H1 (cell line): ENCODE measurements at regions not wholly inside any gene's neighbourhood (a gene's known extent, or its start where the extent isn't known, plus 50 kb on each side); places are given as distances from the start of the nearest gene placed in this dataset.

Source experiments
- CTCF ChIA-PET: fragments of 300-600 bp; sonication (Branson Sonifier 250); formaldehyde crosslinking; loops from one replicate; lab custom pipeline; 2021; ENCODE audit not compliant: partially characterized antibody; lab: Charles Lee
- POLR2A ChIA-PET: fragments of 300-600 bp; sonication (Branson Sonifier 250); formaldehyde crosslinking; loops from one replicate; lab custom pipeline; 2021; ENCODE audit warnings: inconsistent platforms; ENCODE audit not compliant: partially characterized antibody; lab: Charles Lee
- DNase-seq, 2 experiments: peaks; one replicate each; pipeline versions ENCODE4 v3.0.0 to v3.0.0-alpha.2; 2010 to 2022; ENCODE audit warnings: low spot score in 2 of 2, low read depth in 1 of 2, mixed read lengths in 1 of 2
- FAIRE-seq: peaks from 2 replicates; lab custom pipeline; 2011; peaks lifted over from hg19 to GRCh38; lab: Jason Lieb, UNC
- H2AFZ ChIP-seq: 2 replicates; pipeline ENCODE4 v1.8.1; 2012; ENCODE audit warnings: low read length, inconsistent platforms
- H2AK5ac ChIP-seq: 2 replicates; pipeline ENCODE4 v1.6.1; 2013; ENCODE audit warnings: low read depth, low read length
- H2BK120ac ChIP-seq: replicated peaks from 2 replicates; pipeline ENCODE3; 2013; ENCODE audit warnings: low read depth, low read length, inconsistent platforms
- H2BK12ac ChIP-seq: 2 replicates; pipeline ENCODE4 v1.6.1; 2013; ENCODE audit warnings: low read depth, low read length
- H2BK15ac ChIP-seq: 2 replicates; pipeline ENCODE4 v1.6.1; 2013; ENCODE audit warnings: low read length
- H2BK20ac ChIP-seq: 2 replicates; pipeline ENCODE4 v1.6.1; 2013; ENCODE audit warnings: low read length
- H2BK5ac ChIP-seq: 2 replicates; pipeline ENCODE4 v1.6.1; 2013; ENCODE audit warnings: low read depth, low read length
- H3K14ac ChIP-seq: 2 replicates; pipeline ENCODE4 v1.6.1; 2013; ENCODE audit warnings: inconsistent platforms; ENCODE audit not compliant: insufficient read length
- H3K18ac ChIP-seq: 2 replicates; pipeline ENCODE4 v1.6.1; 2013; ENCODE audit warnings: low read length; ENCODE audit errors: extremely low read depth
- H3K23ac ChIP-seq: 2 replicates; pipeline ENCODE4 v1.6.1; 2013; ENCODE audit warnings: inconsistent platforms; ENCODE audit not compliant: insufficient read length
- H3K23me2 ChIP-seq: 2 replicates; pipeline ENCODE4 v1.6.1; 2013; ENCODE audit warnings: low read depth, low read length
- H3K27ac ChIP-seq: 2 replicates; pipeline ENCODE4 v1.6.1; 2011; ENCODE audit warnings: low read depth, low read length, inconsistent platforms
- H3K27me3 ChIP-seq, 4 experiments: replicated peaks in 1 of 4; 1 replicate in 1 of 4; 2 replicates in 3 of 4; pipeline versions ENCODE4 v1.6.1 to v1.8.1; 2011 to 2013; ENCODE audit warnings: low read length in 3 of 4, mild to moderate bottlenecking in 3 of 4, inconsistent platforms in 2 of 4, mixed read lengths in 2 of 4, moderate library complexity in 1 of 4; ENCODE audit not compliant: control insufficient read depth in 3 of 4, insufficient read depth in 3 of 4; ENCODE audit errors: extremely low read depth in 1 of 4
- H3K36me3 ChIP-seq, 4 experiments: 2 replicates each; pipeline versions ENCODE4 v1.6.1 to v1.8.1; 2011 to 2013; ENCODE audit warnings: mild to moderate bottlenecking in 4 of 4, low read length in 3 of 4, moderate library complexity in 2 of 4, control low read depth in 1 of 4, inconsistent platforms in 1 of 4; ENCODE audit not compliant: insufficient read depth in 4 of 4, control insufficient read depth in 2 of 4
- H3K4ac ChIP-seq: replicated peaks from 2 replicates; pipeline ENCODE3; 2013; ENCODE audit warnings: low read length, low read depth, mixed read lengths, inconsistent platforms; ENCODE audit not compliant: insufficient read length
- H3K4me1 ChIP-seq, 4 experiments: replicated peaks in 1 of 4; 1 replicate in 1 of 4; 2 replicates in 3 of 4; pipeline versions ENCODE4 v1.6.1 to v1.8.1; 2011 to 2013; ENCODE audit warnings: low read length in 3 of 4, inconsistent platforms in 2 of 4, mixed read lengths in 1 of 4; ENCODE audit not compliant: insufficient read depth in 4 of 4, control insufficient read depth in 3 of 4
- H3K4me2 ChIP-seq, 2 experiments: 2 replicates each; pipeline versions ENCODE4 v1.6.1 to v1.8.1; 2011 to 2013; ENCODE audit warnings: low read depth in 2 of 2, low read length in 2 of 2, control low read depth in 1 of 2, inconsistent platforms in 1 of 2, mild to moderate bottlenecking in 1 of 2; ENCODE audit not compliant: insufficient read depth in 1 of 2
- H3K4me3 ChIP-seq, 4 experiments: fragments of 200-600, 300-600 bp in 1 of 4; sonication (generic), shearing (Covaris generic), sonication (Bioruptor Twin) in 1 of 4; 2 replicates each; pipeline versions ENCODE4 v1.5.1 to v1.8.1; 2011 to 2016; ENCODE audit warnings: low read length in 4 of 4, low read depth in 3 of 4, control low read depth in 2 of 4, inconsistent platforms in 2 of 4, mild to moderate bottlenecking in 2 of 4, mixed read lengths in 1 of 4, moderate library complexity in 1 of 4; ENCODE audit not compliant: insufficient read depth in 2 of 4; ENCODE audit errors: extremely low read depth in 1 of 4
- H3K56ac ChIP-seq: replicated peaks from 2 replicates; pipeline ENCODE3; 2013; ENCODE audit warnings: low read depth, mild to moderate bottlenecking, mixed read lengths, low read length, inconsistent platforms; ENCODE audit not compliant: insufficient read length
- H3K79me1 ChIP-seq: 2 replicates; pipeline ENCODE4 v1.6.1; 2013; ENCODE audit warnings: low read depth, low read length, control low read depth
- H3K79me2 ChIP-seq, 2 experiments: 2 replicates each; pipeline versions ENCODE4 v1.6.1 to v1.8.1; 2012 to 2013; ENCODE audit warnings: low read length in 2 of 2, mild to moderate bottlenecking in 2 of 2, inconsistent platforms in 1 of 2; ENCODE audit not compliant: insufficient read depth in 2 of 2, control insufficient read depth in 1 of 2
- H3K9ac ChIP-seq, 4 experiments: replicated peaks in 1 of 4; 1 replicate in 1 of 4; 2 replicates in 3 of 4; pipeline versions ENCODE4 v1.6.1 to v1.8.1; 2011 to 2013; ENCODE audit warnings: low read depth in 3 of 4, low read length in 3 of 4, control low read depth in 2 of 4, mild to moderate bottlenecking in 2 of 4, moderate library complexity in 2 of 4, inconsistent platforms in 1 of 4; ENCODE audit errors: extremely low read depth in 1 of 4
- H3K9me3 ChIP-seq, 2 experiments: 2 replicates each; pipeline versions ENCODE4 v1.6.1 to v1.8.1; 2012 to 2013; ENCODE audit warnings: mild to moderate bottlenecking in 2 of 2, moderate library complexity in 2 of 2, control low read depth in 1 of 2, inconsistent platforms in 1 of 2, low read depth in 1 of 2, low read length in 1 of 2, mixed read lengths in 1 of 2; ENCODE audit not compliant: insufficient read depth in 2 of 2
- H4K20me1 ChIP-seq, 2 experiments: replicated peaks in 1 of 2; 2 replicates each; pipeline versions ENCODE3 to v1.8.1; 2011 to 2013; ENCODE audit warnings: inconsistent platforms in 2 of 2, low read length in 2 of 2, mild to moderate bottlenecking in 1 of 2; ENCODE audit not compliant: insufficient read depth in 2 of 2, control insufficient read depth in 1 of 2
- H4K5ac ChIP-seq: 2 replicates; pipeline ENCODE4 v1.6.1; 2013; ENCODE audit warnings: low read length, low read depth, mixed read lengths, inconsistent platforms; ENCODE audit not compliant: insufficient read length
- H4K8ac ChIP-seq: 2 replicates; pipeline ENCODE4 v1.8.0; 2013; ENCODE audit warnings: mild to moderate bottlenecking, moderate library complexity, low read length, inconsistent platforms; ENCODE audit not compliant: insufficient read depth; ENCODE audit errors: extremely low read depth
- H4K91ac ChIP-seq: replicated peaks from 2 replicates; pipeline ENCODE3; 2013; ENCODE audit warnings: low read length, mixed read lengths, inconsistent platforms; ENCODE audit not compliant: insufficient read length
- CTBP2 ChIP-seq: IDR thresholded peaks from 2 replicates; pipeline ENCODE4 v1.7.0; 2011; ENCODE audit warnings: borderline replicate concordance, mild to moderate bottlenecking, moderate library complexity, mixed read lengths, low read length; ENCODE audit not compliant: insufficient read depth, insufficient read length
- EP300 ChIP-seq, 2 experiments: IDR thresholded peaks; 1 replicate in 1 of 2; 2 replicates in 1 of 2; pipeline ENCODE4 v1.6.1; 2011 to 2012; ENCODE audit warnings: low read depth in 2 of 2, low read length in 2 of 2, mild to moderate bottlenecking in 2 of 2, borderline replicate concordance in 1 of 2, inconsistent platforms in 1 of 2, moderate library complexity in 1 of 2
- EZH2 ChIP-seq: fragments of 200-600 bp; sonication (generic); IDR thresholded peaks from 2 replicates; pipeline ENCODE4 v1.7.1; 2012; ENCODE audit warnings: low read depth, mild to moderate bottlenecking, moderate library complexity, low read length, inconsistent platforms; ENCODE audit not compliant: severe bottlenecking
- JUN ChIP-seq: IDR thresholded peaks from 2 replicates; pipeline ENCODE4 v1.6.1; 2011; ENCODE audit warnings: low read depth, mild to moderate bottlenecking, improper control_type of control experiment, low read length
- MAFK ChIP-seq: IDR thresholded peaks from 2 replicates; pipeline ENCODE4 v1.6.1; 2012; ENCODE audit warnings: low read depth, mild to moderate bottlenecking, improper control_type of control experiment, low read length
- NRF1 ChIP-seq: IDR thresholded peaks from 2 replicates; pipeline ENCODE4 v1.6.1; 2011; ENCODE audit warnings: mild to moderate bottlenecking, low read depth, low read length, improper control_type of control experiment
- PHF8 ChIP-seq: fragments of 200-600 bp; sonication (generic); conservative IDR thresholded peaks from 2 replicates; pipeline ENCODE4 v1.7.1; 2012; ENCODE audit warnings: low read depth, mild to moderate bottlenecking, inconsistent platforms, low read length, moderate library complexity
- RNF2 ChIP-seq: fragments of 200-900, 300-1000 bp; sonication (generic); IDR thresholded peaks from 2 replicates; pipeline ENCODE4 v1.7.1; 2016; ENCODE audit warnings: borderline replicate concordance, low read depth, mild to moderate bottlenecking, antibody characterized with exemption, low read length; ENCODE audit not compliant: poor library complexity, severe bottlenecking; ENCODE audit errors: missing control alignments
- SAP30 ChIP-seq: fragments of 300-600 bp; sonication (generic); IDR thresholded peaks from 2 replicates; pipeline ENCODE4 v1.7.1; 2012; ENCODE audit warnings: low read length, moderate library complexity, mild to moderate bottlenecking, inconsistent platforms; ENCODE audit not compliant: insufficient read depth, insufficient replicate concordance
- SIRT6 ChIP-seq: IDR thresholded peaks from one replicate; pipeline ENCODE4 v1.7.1; 2012; ENCODE audit warnings: low read length, inconsistent platforms
- SIX5 ChIP-seq: IDR thresholded peaks from 2 replicates; pipeline ENCODE4 v1.6.1; 2011; ENCODE audit warnings: mild to moderate bottlenecking, low read depth, low read length
- SRF ChIP-seq: IDR thresholded peaks from 2 replicates; pipeline ENCODE4 v1.6.1; 2011; ENCODE audit warnings: mild to moderate bottlenecking, low read depth, low read length, moderate library complexity
- SUZ12 ChIP-seq: fragments of 200-600 bp; sonication (generic); IDR thresholded peaks from 2 replicates; pipeline ENCODE4 v1.6.1; 2012; ENCODE audit warnings: mild to moderate bottlenecking, inconsistent platforms, low read length, moderate library complexity, mixed read lengths
- YY1 ChIP-seq: IDR thresholded peaks from 2 replicates; pipeline ENCODE4 v1.6.1; 2011; ENCODE audit warnings: low read depth, mild to moderate bottlenecking, low read length
- ZNF274 ChIP-seq: IDR thresholded peaks from 2 replicates; pipeline ENCODE4 v1.7.0; 2012; ENCODE audit warnings: low read length, borderline replicate concordance; ENCODE audit errors: extremely low read depth
- WGBS, 2 experiments: shearing (Covaris generic) in 1 of 2; methylation state at CpG; one replicate each; pipeline versions ENCODE4 v1.1.6 to v1.1.7; 2013 to 2015; ENCODE audit warnings: low lambda C conversion rate in 2 of 2, mixed read lengths in 2 of 2, inconsistent platforms in 1 of 2, low coverage in 1 of 2, missing lambda C conversion rate in 1 of 2; ENCODE audit not compliant: insufficient replicate concordance in 2 of 2, insufficient coverage in 1 of 2, insufficient read length in 1 of 2; ENCODE audit errors: extremely low coverage in 1 of 2, missing lambda C conversion rate in 1 of 2; 5-methylcytosine and 5-hydroxymethylcytosine counted together

DNA sequence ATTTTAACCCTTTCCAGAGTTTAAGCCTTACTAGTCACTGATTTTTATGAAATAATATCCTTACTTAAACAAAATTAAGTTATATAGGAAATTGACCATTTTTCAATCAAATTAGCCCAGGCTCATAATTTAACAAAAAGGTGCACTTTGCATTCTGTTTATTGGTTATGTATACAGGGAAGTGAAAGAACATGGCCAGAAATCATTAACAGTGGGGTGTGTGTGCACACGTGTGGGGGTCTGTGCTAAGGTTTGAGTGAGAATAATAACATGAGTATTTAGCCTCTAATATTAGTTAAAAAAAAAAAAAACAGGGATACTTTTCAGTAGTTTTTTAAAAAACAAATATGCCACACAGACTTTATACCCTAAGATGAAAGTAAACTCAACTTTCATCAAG, 510.5 kb upstream of the PFKP start:
- FAIRE-seq: no peak
- Histone ChIP-seq H2BK120ac (no peak overlapping the region), H3K79me2 (no peaks in the 10 kb centered on the region)
- no peak for TF ChIP-seq MAFK
- TF ChIP-seq JUN: no peak
- no peak for TF ChIP-seq YY1
- no peak for TF ChIP-seq SIX5
- TF ChIP-seq EZH2: no peak
- TF ChIP-seq ZNF274: no peak
- no peak for TF ChIP-seq SIRT6
- TF ChIP-seq EP300 (IDR thresholded peaks at IDR 0.05; ENCODE audit: borderline replicate concordance in 1 of 2, low read depth in 2 of 2, low read length in 2 of 2): no peak
- TF ChIP-seq NRF1: no peak
- no peak for TF ChIP-seq PHF8
- TF ChIP-seq SUZ12: no peak
- TF ChIP-seq SRF: no peak
- no peak for TF ChIP-seq RNF2
- TF ChIP-seq CTBP2: no peak
- TF ChIP-seq SAP30: no peak

More for the DNA sequence above, 510.5 kb upstream of the PFKP start:
- Histone ChIP-seq H4K8ac (no peak overlapping the region), H4K5ac (no peak overlapping the region), H2BK15ac (no peak overlapping the region), H3K4ac (no peak overlapping the region), H3K4me1 (no peaks in the 10 kb centered on the region), H3K4me3 (no peak overlapping the region), H3K36me3 (no peaks in the 10 kb centered on the region), H4K91ac (no peak overlapping the region), H3K23ac (no peak overlapping the region), H2BK12ac (no peak overlapping the region), H3K23me2 (no peaks in the 10 kb centered on the region), H2AK5ac (no peak overlapping the region), H3K14ac (no peak overlapping the region), H3K9ac (no peak overlapping the region), H3K27me3 (no peaks in the 10 kb centered on the region), H3K56ac (no peak overlapping the region), H3K9me3 (no peaks in the 10 kb centered on the region), H3K4me2 (no peak overlapping the region), H3K27ac (no peak overlapping the region), H2AFZ (no peak overlapping the region), H3K18ac (no peak overlapping the region), H2BK20ac (no peak overlapping the region), H3K79me1 (no peaks in the 10 kb centered on the region), H2BK5ac (no peak overlapping the region), H4K20me1 (no peaks in the 10 kb centered on the region)
- no peak for DNase-seq
- 96% methylated on average over 1 of the region's 1 CpG; no CpG with 5 or more reads in 1 of the 2 experiments for WGBS, 2 experiments
- ChIA-PET CTCF (no interaction called here), POLR2A (no interaction called here)
